Neuron (in vitro differentiated cells): ENCODE measurements at regions not wholly inside any gene's neighbourhood (a gene's known extent, or its start where the extent isn't known, plus 50 kb on each side); places are given as distances from the start of the nearest gene placed in this dataset.
"Not testable (repeated sequence)": the region's sequence is repeated elsewhere in the genome, so short reads cannot be mapped to it uniquely, and the experiment has no call there.

Experiments
- H2AFZ ChIP-seq: one replicate; pipeline ENCODE4 v1.6.1; 2013; ENCODE audit warnings: low read depth, mild to moderate bottlenecking, inconsistent platforms, low read length, moderate library complexity
- H3K27me3 ChIP-seq: one replicate; pipeline ENCODE4 v1.6.1; 2013; ENCODE audit warnings: low read length; ENCODE audit not compliant: insufficient read depth
- H3K36me3 ChIP-seq: one replicate; pipeline ENCODE4 v1.6.1; 2013; ENCODE audit warnings: low read length; ENCODE audit not compliant: insufficient read depth
- H3K4me1 ChIP-seq: one replicate; pipeline ENCODE4 v1.6.1; 2013; ENCODE audit warnings: low read length; ENCODE audit not compliant: insufficient read depth
- H3K4me3 ChIP-seq: 2 replicates; pipeline ENCODE4 v1.5.1; 2013; ENCODE audit warnings: mild to moderate bottlenecking, low read length, moderate library complexity
- H3K9me3 ChIP-seq: one replicate; pipeline ENCODE4 v1.6.1; 2013; ENCODE audit warnings: low read length

- H3K4me1 ChIP-seq, H3K27me3 ChIP-seq, H3K36me3 ChIP-seq, H3K4me3 ChIP-seq, H3K9me3 ChIP-seq, H2AFZ ChIP-seq: not testable (repeated sequence)
These were observed 417.6 kb upstream of the RUNX1 start for GRCh38 chr21:35466681-35467080.

- H3K27me3 ChIP-seq: no peaks in the 10 kb centered on the region
- H3K4me1 ChIP-seq: no peaks in the 10 kb centered on the region
- no peaks in the 10 kb centered on the region for H3K9me3 ChIP-seq
- no peaks in the 10 kb centered on the region for H3K36me3 ChIP-seq
- no peak overlapping the region for H3K4me3 ChIP-seq
- no peak overlapping the region for H2AFZ ChIP-seq
These were observed 416.6 kb upstream of the RUNX1 start for GRCh38 chr21:35465741-35466140.

GRCh38 chr21:35461700-35462099, 412.6 kb upstream of the RUNX1 start:
- H3K27me3 ChIP-seq: no peaks in the 10 kb centered on the region
- no peaks in the 10 kb centered on the region for H3K9me3 ChIP-seq
- H3K36me3 ChIP-seq: no peaks in the 10 kb centered on the region
- no peak overlapping the region for H2AFZ ChIP-seq
- H3K4me3 ChIP-seq: no peak overlapping the region
- H3K4me1 ChIP-seq: no peaks in the 10 kb centered on the region

- Histone ChIP-seq H3K4me3 (no peak overlapping the region), H3K9me3 (no peaks in the 10 kb centered on the region), H3K36me3 (no peaks in the 10 kb centered on the region), H3K27me3 (no peaks in the 10 kb centered on the region), H2AFZ (no peak overlapping the region), H3K4me1 (no peaks in the 10 kb centered on the region)
These were observed 411.3 kb upstream of the RUNX1 start for GRCh38 chr21:35460441-35460840.

GRCh38 chr21:35458405-35458804, 409.3 kb upstream of the RUNX1 start:
- Histone ChIP-seq H3K4me1 (no peaks in the 10 kb centered on the region), H3K27me3 (no peaks in the 10 kb centered on the region), H2AFZ (no peak overlapping the region), H3K36me3 (no peaks in the 10 kb centered on the region), H3K4me3 (no peak overlapping the region), H3K9me3 (no peaks in the 10 kb centered on the region)

- H3K4me3 ChIP-seq: no peak overlapping the region
- H3K9me3 ChIP-seq: no peaks in the 10 kb centered on the region
- no peaks in the 10 kb centered on the region for H3K27me3 ChIP-seq
- H3K4me1 ChIP-seq: no peaks in the 10 kb centered on the region
- H2AFZ ChIP-seq: no peak overlapping the region
- H3K36me3 ChIP-seq: no peaks in the 10 kb centered on the region
These were observed 408.1 kb upstream of the RUNX1 start for GRCh38 chr21:35457097-35457804.

GRCh38 chr21:35451276-35451675, 402.2 kb upstream of the RUNX1 start:
- H3K27me3 ChIP-seq: no peaks in the 10 kb centered on the region
- H3K9me3 ChIP-seq: no peaks in the 10 kb centered on the region
- H2AFZ ChIP-seq: no peak overlapping the region
- H3K4me1 ChIP-seq: no peaks in the 10 kb centered on the region
- H3K4me3 ChIP-seq: no peak overlapping the region
- no peaks in the 10 kb centered on the region for H3K36me3 ChIP-seq

GRCh38 chr21:35450830-35451229, 401.7 kb upstream of the RUNX1 start:
- no peak overlapping the region for H3K4me3 ChIP-seq
- no peak overlapping the region for H2AFZ ChIP-seq
- H3K27me3 ChIP-seq: no peaks in the 10 kb centered on the region

GRCh38 chr21:35449846-35450245, 400.7 kb upstream of the RUNX1 start:
- H3K36me3 ChIP-seq: no peaks in the 10 kb centered on the region
- H3K9me3 ChIP-seq: no peaks in the 10 kb centered on the region

More at GRCh38 chr21:35450830-35451229, 401.7 kb upstream of the RUNX1 start:
- no peaks in the 10 kb centered on the region for H3K4me1 ChIP-seq
- H3K36me3 ChIP-seq: no peaks in the 10 kb centered on the region
- no peaks in the 10 kb centered on the region for H3K9me3 ChIP-seq

GRCh38 chr21:35448876-35449599, 399.9 kb upstream of the RUNX1 start:
- Histone ChIP-seq H3K36me3 (no peaks in the 10 kb centered on the region), H3K4me1 (no peaks in the 10 kb centered on the region), H3K4me3 (no peak overlapping the region), H3K9me3 (no peaks in the 10 kb centered on the region), H2AFZ (no peak overlapping the region), H3K27me3 (no peaks in the 10 kb centered on the region)

More at GRCh38 chr21:35449846-35450245, 400.7 kb upstream of the RUNX1 start:
- Histone ChIP-seq H3K27me3 (no peaks in the 10 kb centered on the region), H3K4me1 (no peaks in the 10 kb centered on the region), H3K4me3 (no peak overlapping the region), H2AFZ (no peak overlapping the region)

GRCh38 chr21:35444391-35444790, 395.3 kb upstream of the RUNX1 start:
- Histone ChIP-seq H2AFZ (no peak overlapping the region), H3K4me1 (no peaks in the 10 kb centered on the region), H3K36me3 (no peaks in the 10 kb centered on the region), H3K9me3 (no peaks in the 10 kb centered on the region), H3K27me3 (no peaks in the 10 kb centered on the region), H3K4me3 (no peak overlapping the region)

GRCh38 chr21:35441868-35442582, 392.9 kb upstream of the RUNX1 start:
- Histone ChIP-seq H3K36me3 (no peaks in the 10 kb centered on the region), H3K4me3 (no peak overlapping the region), H3K9me3 (no peaks in the 10 kb centered on the region), H2AFZ (no peak overlapping the region), H3K27me3 (no peaks in the 10 kb centered on the region), H3K4me1 (no peaks in the 10 kb centered on the region)

- Histone ChIP-seq H2AFZ (no peak overlapping the region), H3K36me3 (no peaks in the 10 kb centered on the region), H3K9me3 (no peaks in the 10 kb centered on the region), H3K4me3 (no peak overlapping the region), H3K27me3 (no peaks in the 10 kb centered on the region), H3K4me1 (no peaks in the 10 kb centered on the region)
These were observed 389.7 kb upstream of the RUNX1 start for GRCh38 chr21:35438643-35439404.
